Ramos (cell line): ENCODE measurements at regions not wholly inside any gene's neighbourhood (a gene's known extent, or its start where the extent isn't known, plus 50 kb on each side); places are given as distances from the start of the nearest gene placed in this dataset.

Experiments
- in situ Hi-C: fragments of 300-500 bp; cut with MboI; formaldehyde crosslinking; loops from one replicate; pipeline ENCODE4 v1.14.3; 2022; ENCODE audit warnings: low sequenced_read_pairs; ENCODE audit not compliant: unreplicated experiment

GRCh38 chr17:68709461-68709860, 108.3 kb upstream of the FAM20A start:
- in situ Hi-C loops = no loop called here

- in situ Hi-C loops = no loop called here
Observed at GRCh38 chr17:68707031-68707430, 105.9 kb upstream of the FAM20A start.

- in situ Hi-C loops = no loop called here
Observed at GRCh38 chr17:68706356-68706920, 105.3 kb upstream of the FAM20A start.

- in situ Hi-C loops = no loop called here
Observed at GRCh38 chr17:68705714-68706076, 104.5 kb upstream of the FAM20A start.

- in situ Hi-C loops = no loop called here
Observed at GRCh38 chr17:68704871-68705713, 103.9 kb upstream of the FAM20A start.

GRCh38 chr17:68701046-68701445, 99.9 kb upstream of the FAM20A start:
- in situ Hi-C loops = no loop called here

GRCh38 chr17:68700421-68700820, 99.3 kb upstream of the FAM20A start:
- in situ Hi-C loops = no loop called here

DNA sequence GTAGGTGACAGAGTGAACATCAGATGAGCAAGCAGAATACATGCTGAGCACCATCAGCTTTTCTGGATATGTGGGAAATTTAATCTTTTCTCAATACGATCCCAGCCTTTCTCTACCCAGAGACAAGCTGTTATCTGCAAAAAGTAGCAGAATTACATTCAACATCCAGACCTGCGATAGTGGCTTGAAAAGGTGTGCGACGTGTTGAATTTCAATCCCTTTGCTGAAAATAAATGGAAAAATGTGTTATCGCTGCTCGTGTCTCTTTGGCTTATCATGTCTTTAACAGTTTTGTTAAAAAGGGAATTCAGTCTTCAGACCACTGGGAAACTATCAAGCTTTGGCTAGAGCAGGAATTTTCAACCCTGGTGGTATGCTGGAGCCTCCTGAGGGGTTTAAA, 98.8 kb upstream of the FAM20A start:
- in situ Hi-C loops = no loop called here

- in situ Hi-C loops = no loop called here
Observed at GRCh38 chr17:68698746-68699145, 97.6 kb upstream of the FAM20A start.

GRCh38 chr17:68697850-68698361, 96.7 kb upstream of the FAM20A start:
- in situ Hi-C loops = no loop called here

GRCh38 chr17:68695659-68696058, 94.5 kb upstream of the FAM20A start:
- in situ Hi-C loops = no loop called here

DNA sequence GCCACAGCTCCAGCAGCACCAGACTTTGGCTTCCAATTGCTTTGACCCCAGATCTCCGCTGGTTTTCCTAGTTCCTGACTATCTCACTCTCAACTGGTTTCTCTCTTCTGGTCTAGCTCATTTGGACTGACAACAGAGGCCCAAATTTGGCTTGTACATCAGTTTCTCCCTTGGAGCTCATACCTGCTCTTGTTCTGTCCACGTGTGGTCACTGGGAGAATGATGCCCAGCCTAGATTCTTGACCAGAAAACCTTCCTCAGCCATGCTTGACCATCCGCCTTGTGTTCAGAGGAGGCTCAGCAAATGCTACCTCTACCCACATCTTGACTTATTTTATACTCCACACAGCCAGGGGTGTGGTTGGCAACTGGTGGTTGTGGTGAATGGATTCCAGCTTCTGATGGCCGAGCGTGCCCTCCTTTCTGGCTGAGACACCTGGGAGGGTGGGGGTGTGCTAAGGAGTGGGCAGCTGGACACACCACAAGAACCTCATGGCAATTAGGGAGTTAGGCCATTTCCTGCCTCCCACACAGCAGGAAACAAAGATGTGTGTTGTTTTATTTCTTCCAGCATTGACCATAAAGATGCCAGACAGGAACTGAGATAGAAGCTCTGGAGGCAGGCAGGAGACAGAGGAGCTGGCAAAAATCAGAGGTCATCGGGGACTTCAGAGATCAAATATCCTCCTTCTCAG, 93.8 kb upstream of the FAM20A start:
- in situ Hi-C loops = no loop called here

- in situ Hi-C loops = no loop called here
Observed at GRCh38 chr17:68693896-68694295, 92.7 kb upstream of the FAM20A start.

DNA sequence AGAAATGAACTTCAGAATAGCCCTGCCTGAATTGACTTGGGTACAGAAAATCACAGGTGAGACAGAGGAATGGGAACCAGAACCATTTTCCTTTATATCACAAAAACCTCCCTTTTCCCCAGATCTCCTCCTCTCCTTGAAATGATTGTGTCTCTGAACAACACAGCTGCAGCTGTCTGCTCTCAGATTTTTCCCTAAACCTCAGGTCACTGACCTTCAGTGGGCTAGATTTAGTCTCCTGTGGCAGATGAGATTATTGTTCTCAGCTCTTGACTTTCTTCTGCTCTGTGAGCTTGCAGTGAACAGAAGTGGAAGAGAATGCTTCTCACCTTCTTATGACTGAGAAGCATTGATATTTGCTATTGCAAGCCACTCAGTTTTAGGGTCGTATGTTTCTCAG, 92.3 kb upstream of the FAM20A start:
- in situ Hi-C loops = no loop called here

DNA sequence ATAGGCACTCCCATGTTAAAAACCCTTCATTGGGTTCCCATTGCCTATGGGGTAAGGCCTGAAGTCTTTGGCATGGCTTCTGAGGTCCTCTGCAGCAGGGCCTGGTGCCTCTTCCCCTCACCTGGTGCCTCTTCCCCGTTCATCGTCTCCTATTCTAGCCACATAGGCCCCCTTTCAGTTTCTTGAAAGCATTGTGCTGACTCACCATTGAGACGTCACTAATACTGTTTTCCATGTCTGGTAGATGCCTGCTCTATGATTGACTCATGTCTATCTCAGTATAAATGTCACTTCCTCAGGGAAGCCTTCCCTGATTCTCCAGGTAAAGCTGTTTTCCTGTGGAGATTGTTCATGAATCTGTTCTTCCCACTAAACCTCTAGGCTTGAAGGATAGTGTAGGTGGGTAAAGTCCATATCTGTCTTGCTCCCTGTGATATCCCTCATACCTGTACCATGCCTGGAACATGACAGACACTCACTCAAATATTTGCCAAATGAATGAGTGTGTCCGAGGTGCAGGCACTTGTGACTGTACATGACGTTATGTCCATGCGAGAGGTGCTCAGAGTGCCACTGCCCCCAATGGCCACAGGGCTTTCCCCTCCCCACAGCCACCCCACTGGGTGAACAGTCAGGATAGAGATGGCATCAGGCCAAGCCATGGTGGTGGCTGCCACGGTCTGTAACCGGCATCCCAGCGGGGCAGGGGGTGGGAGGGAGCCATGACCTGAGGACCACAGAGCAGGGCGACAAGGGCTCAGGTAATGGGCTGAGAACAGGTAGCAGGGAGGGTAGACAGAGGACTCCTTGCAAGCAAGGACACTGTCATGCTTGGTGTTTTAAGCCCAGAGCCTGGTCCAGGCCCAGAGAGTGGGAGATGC, 85.2 kb upstream of the FAM20A start:
- in situ Hi-C loops = no loop called here

DNA sequence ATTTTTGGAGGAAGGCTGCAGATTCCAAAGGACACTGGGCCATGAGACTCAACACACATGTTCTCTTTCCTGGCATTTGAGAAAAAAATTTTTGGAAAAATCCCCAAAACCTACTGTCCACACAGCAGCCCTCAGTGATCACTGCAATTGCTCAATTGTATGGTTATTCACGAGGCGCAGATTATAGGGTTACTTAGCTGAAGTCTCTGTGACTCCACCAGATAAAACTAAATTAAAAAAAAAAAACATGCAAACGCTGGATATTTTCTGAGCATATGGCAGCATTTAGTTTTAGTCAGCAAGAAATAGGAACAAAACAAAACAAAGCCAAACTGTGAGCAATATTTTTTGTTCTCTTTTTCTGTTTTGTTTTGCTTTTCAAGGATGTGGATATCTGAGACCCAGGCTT, 83.8 kb upstream of the FAM20A start:
- in situ Hi-C loops = no loop called here

GRCh38 chr17:68682903-68683302, 81.7 kb upstream of the FAM20A start:
- in situ Hi-C loops = no loop called here

- in situ Hi-C loops = no loop called here
Observed at GRCh38 chr17:68679882-68680281, 78.7 kb upstream of the FAM20A start.

DNA sequence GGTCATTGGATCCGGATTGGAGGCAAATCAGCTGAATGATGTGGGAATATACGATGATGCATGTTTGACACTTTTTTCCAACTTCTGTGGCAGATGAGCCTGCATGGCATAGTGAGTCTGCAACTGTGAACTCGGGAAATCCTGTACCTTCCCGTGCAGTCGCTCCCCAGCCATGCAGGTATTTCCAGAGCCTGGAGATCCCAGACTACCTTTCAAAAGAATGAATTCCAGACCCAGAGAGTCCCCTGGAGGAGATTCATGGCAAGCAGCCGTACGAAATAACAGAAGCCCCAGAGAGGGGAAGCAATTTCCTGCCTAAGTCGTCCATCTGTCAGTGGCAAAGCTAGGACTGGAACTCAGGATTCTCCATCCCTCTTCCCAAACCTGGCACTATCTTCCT, 75.7 kb upstream of the FAM20A start:
- in situ Hi-C loops = no loop called here

GRCh38 chr17:68675723-68676122, 74.6 kb upstream of the FAM20A start:
- in situ Hi-C loops = no loop called here
